Hepatocyte (in vitro differentiated cells): ENCODE measurements at regions not wholly inside any gene's neighbourhood (a gene's known extent, or its start where the extent isn't known, plus 50 kb on each side); places are given as distances from the start of the nearest gene placed in this dataset.

Experiments used
- DNase-seq: peaks from one replicate; pipeline ENCODE4 v3.0.0-alpha.2; 2016; ENCODE audit warnings: low spot score
- H2AFZ ChIP-seq: fragments of 200-600 bp; sonication (generic); 2 replicates; pipeline ENCODE4 v1.6.0; 2016; ENCODE audit warnings: antibody characterized with exemption, mild to moderate bottlenecking
- H3K27ac ChIP-seq: fragments of 200-600 bp; sonication (generic); 2 replicates; pipeline ENCODE4 v1.5.1; 2016; ENCODE audit warnings: mild to moderate bottlenecking
- H3K27me3 ChIP-seq: fragments of 200-600 bp; sonication (generic); 2 replicates; pipeline ENCODE4 v1.6.1; 2016
- H3K36me3 ChIP-seq: fragments of 200-600 bp; sonication (generic); replicated peaks from 2 replicates; pipeline ENCODE4 v1.5.1; 2016; ENCODE audit warnings: low read depth; ENCODE audit not compliant: insufficient read depth
- H3K4me1 ChIP-seq: fragments of 200-600 bp; sonication (generic); 2 replicates; pipeline ENCODE4 v1.5.1; 2016; ENCODE audit warnings: mild to moderate bottlenecking, moderate library complexity; ENCODE audit not compliant: insufficient read depth
- H3K4me2 ChIP-seq: fragments of 200-600 bp; sonication (generic); 2 replicates; pipeline ENCODE4 v1.6.0; 2016
- H3K4me3 ChIP-seq: fragments of 200-600 bp; sonication (generic); 2 replicates; pipeline ENCODE4 v1.5.1; 2016; ENCODE audit warnings: mild to moderate bottlenecking
- H3K79me2 ChIP-seq: fragments of 200-600 bp; sonication (generic); 2 replicates; pipeline ENCODE4 v1.6.0; 2017; ENCODE audit warnings: mild to moderate bottlenecking
- H3K9me2 ChIP-seq: fragments of 200-600 bp; sonication (generic); replicated peaks from 2 replicates; pipeline ENCODE4 v1.6.0; 2017; ENCODE audit warnings: mild to moderate bottlenecking; ENCODE audit not compliant: insufficient read depth
- H3K9me3 ChIP-seq: fragments of 200-600 bp; sonication (generic); 2 replicates; pipeline ENCODE4 v1.5.1; 2016; ENCODE audit warnings: low read depth, mild to moderate bottlenecking
- H4K20me1 ChIP-seq: fragments of 200-600 bp; sonication (generic); 2 replicates; pipeline ENCODE4 v1.6.0; 2016; ENCODE audit warnings: mild to moderate bottlenecking; ENCODE audit not compliant: insufficient read depth, poor library complexity, severe bottlenecking
- EZH2 ChIP-seq: fragments of 200-600 bp; sonication (generic); IDR thresholded peaks from 2 replicates; pipeline ENCODE4 v1.6.1; 2016; ENCODE audit warnings: antibody characterized with exemption, mild to moderate bottlenecking, borderline replicate concordance
- EZH2phosphoT487 ChIP-seq: fragments of 200-600 bp; sonication (generic); IDR thresholded peaks from one replicate; pipeline ENCODE4 v1.6.1; 2018; ENCODE audit warnings: antibody characterized with exemption, mild to moderate bottlenecking, low read depth, moderate library complexity; ENCODE audit not compliant: unreplicated experiment, severe bottlenecking
- WGBS: methylation state at CpG from one replicate; pipeline ENCODE4 v1.1.6; 2016; ENCODE audit warnings: low lambda C conversion rate; ENCODE audit errors: missing lambda C conversion rate; 5-methylcytosine and 5-hydroxymethylcytosine counted together
- TF ChIP-seq, protein P1 (sequence below): fragments of 200-600 bp; sonication (generic); IDR thresholded peaks from 2 replicates; pipeline ENCODE4 v1.5.1; 2016; ENCODE audit warnings: antibody characterized with exemption, mild to moderate bottlenecking; ENCODE audit not compliant: poor library complexity

GRCh38 chr6:166736634-166737033 lies 109.6 kb upstream of the RPS6KA2 start:
- 72% methylated on average over 6 of the region's 6 CpGs for WGBS
- Histone ChIP-seq H2AFZ (no peak overlapping the region), H3K4me1 (peaks cover 3% of the 10 kb centered on the region), H3K9me3 (no peaks in the 10 kb centered on the region), H3K4me3 (no peak overlapping the region), H3K4me2 (no peak overlapping the region), H3K79me2 (no peaks in the 10 kb centered on the region), H4K20me1 (no peaks in the 10 kb centered on the region), H3K27ac (no peak overlapping the region), H3K9me2 (no peaks in the 10 kb centered on the region), H3K36me3 (no peaks in the 10 kb centered on the region), H3K27me3 (no peaks in the 10 kb centered on the region)
- peak; percentile 33 for DNase-seq
- TF ChIP-seq EZH2phosphoT487: no peak
- TF ChIP-seq, protein P1, sequence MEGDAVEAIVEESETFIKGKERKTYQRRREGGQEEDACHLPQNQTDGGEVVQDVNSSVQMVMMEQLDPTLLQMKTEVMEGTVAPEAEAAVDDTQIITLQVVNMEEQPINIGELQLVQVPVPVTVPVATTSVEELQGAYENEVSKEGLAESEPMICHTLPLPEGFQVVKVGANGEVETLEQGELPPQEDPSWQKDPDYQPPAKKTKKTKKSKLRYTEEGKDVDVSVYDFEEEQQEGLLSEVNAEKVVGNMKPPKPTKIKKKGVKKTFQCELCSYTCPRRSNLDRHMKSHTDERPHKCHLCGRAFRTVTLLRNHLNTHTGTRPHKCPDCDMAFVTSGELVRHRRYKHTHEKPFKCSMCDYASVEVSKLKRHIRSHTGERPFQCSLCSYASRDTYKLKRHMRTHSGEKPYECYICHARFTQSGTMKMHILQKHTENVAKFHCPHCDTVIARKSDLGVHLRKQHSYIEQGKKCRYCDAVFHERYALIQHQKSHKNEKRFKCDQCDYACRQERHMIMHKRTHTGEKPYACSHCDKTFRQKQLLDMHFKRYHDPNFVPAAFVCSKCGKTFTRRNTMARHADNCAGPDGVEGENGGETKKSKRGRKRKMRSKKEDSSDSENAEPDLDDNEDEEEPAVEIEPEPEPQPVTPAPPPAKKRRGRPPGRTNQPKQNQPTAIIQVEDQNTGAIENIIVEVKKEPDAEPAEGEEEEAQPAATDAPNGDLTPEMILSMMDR: no peak
- TF ChIP-seq EZH2: no peak

DNA sequence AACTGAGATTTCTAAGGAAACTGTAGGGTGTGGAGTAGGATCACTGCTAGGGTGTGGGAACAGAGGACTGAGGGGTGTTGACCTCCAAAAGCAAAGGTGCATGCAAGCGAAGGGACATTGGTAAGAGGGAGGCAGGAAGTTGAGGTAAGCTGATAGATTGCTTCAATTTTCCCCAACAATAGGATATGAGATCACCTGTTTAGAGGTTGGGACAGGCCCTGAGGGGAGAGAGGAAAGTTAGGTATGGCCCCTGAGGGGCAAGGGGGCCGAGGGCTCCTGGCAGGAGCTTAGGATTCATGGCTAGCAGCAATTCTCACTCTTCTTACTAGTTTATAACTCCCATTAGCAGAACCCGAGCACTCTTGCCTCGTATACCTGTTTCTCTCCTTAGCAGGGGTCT lies 106.8 kb upstream of the RPS6KA2 start:
- Histone ChIP-seq H3K9me2 (no peaks in the 10 kb centered on the region), H3K36me3 (no peaks in the 10 kb centered on the region), H3K4me2 (no peak overlapping the region), H3K27ac (no peak overlapping the region), H3K9me3 (no peaks in the 10 kb centered on the region), H4K20me1 (no peaks in the 10 kb centered on the region), H3K79me2 (no peaks in the 10 kb centered on the region), H2AFZ (no peak overlapping the region), H3K27me3 (no peaks in the 10 kb centered on the region), H3K4me1 (no peaks in the 10 kb centered on the region), H3K4me3 (no peak overlapping the region)
- no peak for TF ChIP-seq EZH2phosphoT487
- TF ChIP-seq, protein P1: no peak
- 61% methylated on average over 4 of the region's 4 CpGs for WGBS
- DNase-seq: no peak

DNA sequence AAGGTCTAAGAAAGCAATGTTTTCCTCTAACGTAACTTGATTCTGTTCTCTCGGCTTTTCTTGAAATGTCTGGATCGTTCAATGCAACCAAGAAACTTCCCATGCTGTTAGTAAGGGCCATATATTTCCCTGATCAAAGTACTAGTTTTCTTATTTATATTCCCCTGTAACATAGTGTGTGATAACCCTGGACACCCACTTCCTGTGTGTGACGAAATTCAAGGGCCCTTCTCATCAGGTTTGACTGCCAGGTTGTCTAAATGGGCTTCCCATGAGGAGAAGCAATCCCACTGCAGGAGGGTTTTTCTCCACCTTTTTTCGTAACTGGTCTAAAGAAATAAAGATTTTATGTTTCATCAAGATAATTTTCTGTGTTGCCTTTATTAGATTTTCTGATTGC lies 102.6 kb upstream of the RPS6KA2 start:
- TF ChIP-seq, protein P1: no peak
- TF ChIP-seq EZH2 (no peak), EZH2phosphoT487 (no peak)
- no peaks in the 10 kb centered on the region for H3K9me2 ChIP-seq
- no peaks in the 10 kb centered on the region for H3K27me3 ChIP-seq
- DNase-seq: no peak
- H2AFZ ChIP-seq: no peak overlapping the region
- peaks cover under 1% of the 10 kb centered on the region for H3K4me1 ChIP-seq
- no peaks in the 10 kb centered on the region for H4K20me1 ChIP-seq
- no peaks in the 10 kb centered on the region for H3K79me2 ChIP-seq
- H3K4me3 ChIP-seq: no peak overlapping the region
- no peak overlapping the region for H3K4me2 ChIP-seq
- no peaks in the 10 kb centered on the region for H3K9me3 ChIP-seq
- no peaks in the 10 kb centered on the region for H3K36me3 ChIP-seq
- H3K27ac ChIP-seq: no peak overlapping the region
- WGBS: 80% methylated on average over 5 of the region's 5 CpGs
